ENCODE measurements at regions not wholly inside any gene's neighbourhood (a gene's known extent, or its start where the extent isn't known, plus 50 kb on each side); places are given as distances from the start of the nearest gene placed in this dataset.

DNA sequence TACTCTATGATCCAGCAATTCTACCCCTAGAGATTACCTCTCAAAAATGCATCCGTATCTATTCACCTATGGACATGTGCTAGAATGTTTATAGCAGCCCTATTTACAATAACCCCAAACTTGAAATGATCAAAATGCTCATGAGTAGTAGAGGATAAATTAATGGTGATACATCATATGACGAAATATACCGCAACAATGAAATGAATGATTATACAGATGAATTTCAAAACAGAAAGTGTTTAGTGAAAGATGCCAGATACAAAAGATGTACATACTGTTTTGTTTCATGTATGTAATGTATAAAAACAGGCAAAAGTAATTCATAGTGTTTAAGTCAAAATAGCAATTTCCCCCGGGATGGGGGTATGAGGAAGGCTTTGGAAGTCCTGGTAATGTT lies 91.0 kb upstream of the CD55 start:
- no peaks in the 10 kb centered on the region for H3K79me1 ChIP-seq (ENCODE audit: low read depth in 1 of 2, low read length in 2 of 2)
- H3K56ac ChIP-seq (ENCODE audit: extremely low read depth, insufficient read depth, low read length) = no peak overlapping the region
- no peak overlapping the region for H4K5ac ChIP-seq (ENCODE audit: low read depth, low read length)
- H3K23ac ChIP-seq (ENCODE audit: low read depth, low read length) = no peak overlapping the region
- H2BK5ac ChIP-seq (ENCODE audit: low read depth, low read length, poor library complexity, severe bottlenecking) = no peak overlapping the region
- no peak overlapping the region for H3K4me3 ChIP-seq (ENCODE audit: insufficient read depth, low read depth, low read length)
- no peak overlapping the region for H3K9ac ChIP-seq (ENCODE audit: low read depth, low read length)
- no peak overlapping the region for H2BK120ac ChIP-seq (ENCODE audit: low read depth, low read length)
- no peak overlapping the region for H2AFZ ChIP-seq (replicated peaks; ENCODE audit: low read length, poor library complexity)
- H3K36me3 ChIP-seq (ENCODE audit: control insufficient read depth, insufficient read depth, low read length) = no peaks in the 10 kb centered on the region
- H3K9me1 ChIP-seq (ENCODE audit: insufficient read depth, low read length) = no peaks in the 10 kb centered on the region
- no peaks in the 10 kb centered on the region for H4K20me1 ChIP-seq (ENCODE audit: insufficient read depth, low read length)
- H2BK20ac ChIP-seq (ENCODE audit: low read depth, low read length) = no peak overlapping the region
- CTCF ChIA-PET = interaction anchor here (0.6 to 1.1 kb wide), 2 partner anchors 8 to 35 kb away, joined by 3 read pairs; no protein-coding TSS in a partner anchor
- H3K27me3 ChIP-seq (ENCODE audit: control insufficient read depth, insufficient read depth, low read length) = no peaks in the 10 kb centered on the region
- in situ Hi-C loops (cut with MboI; ENCODE audit: low sequenced_read_pairs) = no loop called here
- no peaks in the 10 kb centered on the region for H3K9me3 ChIP-seq (ENCODE audit: control insufficient read depth, insufficient read depth, low read length)
- H2BK15ac ChIP-seq (ENCODE audit: low read depth, low read length) = no peak overlapping the region
- H3K14ac ChIP-seq (replicated peaks; ENCODE audit: low read depth, low read length) = no peak overlapping the region
- H3K18ac ChIP-seq (ENCODE audit: low read depth, low read length) = no peak overlapping the region
- no peak overlapping the region for H3K4ac ChIP-seq (ENCODE audit: low read depth, low read length)
- no peak for DNase-seq
- ATAC-seq (ENCODE audit: low read depth) = no peak
- POLR2A ChIA-PET (ENCODE audit: unreplicated experiment) = no interaction called here
- no peak overlapping the region for H4K8ac ChIP-seq (ENCODE audit: low read depth in 2 of 2, low read length in 2 of 2)
- BruUV-seq (replicated peaks) = no TSS peak
- no peak overlapping the region for H2AK5ac ChIP-seq (ENCODE audit: low read depth, low read length)
- H4K91ac ChIP-seq (ENCODE audit: insufficient read depth, low read depth, low read length) = no peak overlapping the region
- WGBS, 2 experiments (ENCODE audit: extremely low coverage in 2 of 2, insufficient read length in 1 of 2) = no CpG with 5 or more reads among the region's 4 CpGs
- no peak for TF ChIP-seq CEBPB (IDR thresholded peaks at IDR 0.05; ENCODE audit: low read depth, low read length)
- no peak for TF ChIP-seq RFX5 (IDR thresholded peaks at IDR 0.05; ENCODE audit: low read depth, low read length)
- TF ChIP-seq, protein P1, sequence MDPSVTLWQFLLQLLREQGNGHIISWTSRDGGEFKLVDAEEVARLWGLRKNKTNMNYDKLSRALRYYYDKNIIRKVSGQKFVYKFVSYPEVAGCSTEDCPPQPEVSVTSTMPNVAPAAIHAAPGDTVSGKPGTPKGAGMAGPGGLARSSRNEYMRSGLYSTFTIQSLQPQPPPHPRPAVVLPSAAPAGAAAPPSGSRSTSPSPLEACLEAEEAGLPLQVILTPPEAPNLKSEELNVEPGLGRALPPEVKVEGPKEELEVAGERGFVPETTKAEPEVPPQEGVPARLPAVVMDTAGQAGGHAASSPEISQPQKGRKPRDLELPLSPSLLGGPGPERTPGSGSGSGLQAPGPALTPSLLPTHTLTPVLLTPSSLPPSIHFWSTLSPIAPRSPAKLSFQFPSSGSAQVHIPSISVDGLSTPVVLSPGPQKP (IDR thresholded peaks at IDR 0.05; ENCODE audit: borderline replicate concordance, low read depth, low read length) = no peak
- no peak for TF ChIP-seq FOS (IDR thresholded peaks at IDR 0.05; ENCODE audit: low read depth, low read length)
- no peak for TF ChIP-seq BHLHE40 (IDR thresholded peaks at IDR 0.05; ENCODE audit: low read depth, low read length)
- no peak for TF ChIP-seq NFE2L2 (IDR thresholded peaks at IDR 0.05; ENCODE audit: low read depth, low read length)
- TF ChIP-seq, protein P2, sequence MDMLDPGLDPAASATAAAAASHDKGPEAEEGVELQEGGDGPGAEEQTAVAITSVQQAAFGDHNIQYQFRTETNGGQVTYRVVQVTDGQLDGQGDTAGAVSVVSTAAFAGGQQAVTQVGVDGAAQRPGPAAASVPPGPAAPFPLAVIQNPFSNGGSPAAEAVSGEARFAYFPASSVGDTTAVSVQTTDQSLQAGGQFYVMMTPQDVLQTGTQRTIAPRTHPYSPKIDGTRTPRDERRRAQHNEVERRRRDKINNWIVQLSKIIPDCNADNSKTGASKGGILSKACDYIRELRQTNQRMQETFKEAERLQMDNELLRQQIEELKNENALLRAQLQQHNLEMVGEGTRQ (IDR thresholded peaks at IDR 0.05; ENCODE audit: low read depth, low read length) = no peak
- no peak for TF ChIP-seq MAZ (IDR thresholded peaks at IDR 0.05; ENCODE audit: borderline replicate concordance, low read depth, low read length)
- TF ChIP-seq RAD21 (IDR thresholded peaks at IDR 0.05; ENCODE audit: low read length) = no peak
- TF ChIP-seq SMC3 (IDR thresholded peaks at IDR 0.05; ENCODE audit: low read depth, low read length) = no peak
- no peak for TF ChIP-seq POLR2A (IDR thresholded peaks at IDR 0.05; ENCODE audit: low read depth, low read length)
- TF ChIP-seq CHD1 (IDR thresholded peaks at IDR 0.05; ENCODE audit: low read depth, low read length) = no peak
- TF ChIP-seq MAFK (IDR thresholded peaks at IDR 0.05; ENCODE audit: low read depth, low read length) = no peak
- TF ChIP-seq, protein P3, sequence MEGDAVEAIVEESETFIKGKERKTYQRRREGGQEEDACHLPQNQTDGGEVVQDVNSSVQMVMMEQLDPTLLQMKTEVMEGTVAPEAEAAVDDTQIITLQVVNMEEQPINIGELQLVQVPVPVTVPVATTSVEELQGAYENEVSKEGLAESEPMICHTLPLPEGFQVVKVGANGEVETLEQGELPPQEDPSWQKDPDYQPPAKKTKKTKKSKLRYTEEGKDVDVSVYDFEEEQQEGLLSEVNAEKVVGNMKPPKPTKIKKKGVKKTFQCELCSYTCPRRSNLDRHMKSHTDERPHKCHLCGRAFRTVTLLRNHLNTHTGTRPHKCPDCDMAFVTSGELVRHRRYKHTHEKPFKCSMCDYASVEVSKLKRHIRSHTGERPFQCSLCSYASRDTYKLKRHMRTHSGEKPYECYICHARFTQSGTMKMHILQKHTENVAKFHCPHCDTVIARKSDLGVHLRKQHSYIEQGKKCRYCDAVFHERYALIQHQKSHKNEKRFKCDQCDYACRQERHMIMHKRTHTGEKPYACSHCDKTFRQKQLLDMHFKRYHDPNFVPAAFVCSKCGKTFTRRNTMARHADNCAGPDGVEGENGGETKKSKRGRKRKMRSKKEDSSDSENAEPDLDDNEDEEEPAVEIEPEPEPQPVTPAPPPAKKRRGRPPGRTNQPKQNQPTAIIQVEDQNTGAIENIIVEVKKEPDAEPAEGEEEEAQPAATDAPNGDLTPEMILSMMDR (conservative IDR thresholded peaks at IDR 0.05; ENCODE audit: low read depth, low read length) = no peak
- no peak for TF ChIP-seq MXI1 (IDR thresholded peaks at IDR 0.05; ENCODE audit: borderline replicate concordance, low read depth, low read length)
- no peak for TF ChIP-seq RCOR1 (IDR thresholded peaks at IDR 0.05; ENCODE audit: insufficient replicate concordance, low read length)
- no peak overlapping the region for H3K4me2 ChIP-seq (ENCODE audit: low read depth, low read length)
- no peak overlapping the region for H2AK9ac ChIP-seq (replicated peaks; ENCODE audit: low read depth, low read length, poor library complexity)
- intact Hi-C loops (cut with micrococcal nuclease) = no loop called here
- dilution Hi-C loops (cut with HindIII; ENCODE audit: low sequenced_read_pairs, unreplicated experiment) = no loop called here
- H3K4me1 ChIP-seq (ENCODE audit: control insufficient read depth, insufficient read depth, low read length) = peaks cover 2% of the 10 kb centered on the region
- no peak overlapping the region for H3K27ac ChIP-seq (ENCODE audit: insufficient read depth, low read length)
